Neuronal stem cell (in vitro differentiated cells): ENCODE measurements at regions not wholly inside any gene's neighbourhood (a gene's known extent, or its start where the extent isn't known, plus 50 kb on each side); places are given as distances from the start of the nearest gene placed in this dataset.

Source experiments
- DNase-seq: peaks from one replicate; pipeline ENCODE4 v3.0.0-alpha.2; 2013; ENCODE audit warnings: low spot score
- H2AFZ ChIP-seq: one replicate; pipeline ENCODE4 v1.6.1; 2013; ENCODE audit warnings: mild to moderate bottlenecking, low read length, inconsistent platforms
- H2AK5ac ChIP-seq: 2 replicates; pipeline ENCODE4 v1.6.1; 2013; ENCODE audit warnings: low read depth, mild to moderate bottlenecking, inconsistent platforms, low read length, moderate library complexity, mixed read lengths
- H2BK120ac ChIP-seq: 2 replicates; pipeline ENCODE4 v1.6.1; 2013; ENCODE audit warnings: low read depth, mild to moderate bottlenecking, inconsistent platforms, low read length, moderate library complexity, mixed read lengths
- H2BK12ac ChIP-seq: one replicate; pipeline ENCODE4 v1.6.1; 2013; ENCODE audit warnings: low read length, inconsistent platforms
- H2BK15ac ChIP-seq: 2 replicates; pipeline ENCODE4 v1.6.1; 2013; ENCODE audit warnings: mild to moderate bottlenecking, low read length, inconsistent platforms, mixed read lengths
- H2BK5ac ChIP-seq: one replicate; pipeline ENCODE4 v1.6.1; 2013; ENCODE audit warnings: inconsistent platforms, mild to moderate bottlenecking, low read length, moderate library complexity
- H3K14ac ChIP-seq: one replicate; pipeline ENCODE4 v1.6.1; 2013; ENCODE audit warnings: low read length, inconsistent platforms
- H3K18ac ChIP-seq: 2 replicates; pipeline ENCODE4 v1.6.1; 2013; ENCODE audit warnings: low read length, inconsistent platforms
- H3K23ac ChIP-seq: 2 replicates; pipeline ENCODE4 v1.6.1; 2013; ENCODE audit warnings: low read depth, mild to moderate bottlenecking, mixed read lengths, low read length, inconsistent platforms; ENCODE audit not compliant: poor library complexity
- H3K27ac ChIP-seq: replicated peaks from 3 replicates; pipeline ENCODE4 v1.5.1; 2013; ENCODE audit warnings: low read length, inconsistent platforms
- H3K27me3 ChIP-seq, 3 experiments: 2 replicates each; pipeline ENCODE4 v1.6.1; 2013; ENCODE audit warnings: low read length in 3 of 3, mild to moderate bottlenecking in 2 of 3, inconsistent platforms in 1 of 3, low read depth in 1 of 3, mixed read lengths in 1 of 3, moderate library complexity in 1 of 3; ENCODE audit not compliant: control insufficient read depth in 3 of 3, insufficient read depth in 3 of 3
- H3K36me3 ChIP-seq, 2 donors: replicated peaks in 1 of 2; 2 replicates each; pipeline ENCODE4 v1.6.1; 2013; ENCODE audit warnings: low read length in 2 of 2; ENCODE audit not compliant: control insufficient read depth in 2 of 2, insufficient read depth in 2 of 2
- H3K4ac ChIP-seq: 2 replicates; pipeline ENCODE4 v1.6.1; 2013; ENCODE audit warnings: inconsistent platforms, mild to moderate bottlenecking, low read length, moderate library complexity
- H3K4me1 ChIP-seq, 2 donors: 1 replicate in 1 of 2; 2 replicates in 1 of 2; pipeline ENCODE4 v1.6.1; 2013; ENCODE audit warnings: low read length in 2 of 2, low read depth in 1 of 2; ENCODE audit not compliant: control insufficient read depth in 2 of 2, insufficient read depth in 1 of 2
- H3K4me2 ChIP-seq: one replicate; pipeline ENCODE4 v1.6.1; 2013; ENCODE audit warnings: mild to moderate bottlenecking, low read length, inconsistent platforms; ENCODE audit not compliant: insufficient read depth, poor library complexity, severe bottlenecking
- H3K4me3 ChIP-seq, 2 donors: 2 replicates each; pipeline ENCODE4 v1.5.1; 2013; ENCODE audit warnings: low read length in 2 of 2, mild to moderate bottlenecking in 2 of 2, inconsistent platforms in 1 of 2, moderate library complexity in 1 of 2
- H3K79me1 ChIP-seq: one replicate; pipeline ENCODE4 v1.6.1; 2013; ENCODE audit warnings: low read depth, mild to moderate bottlenecking, inconsistent platforms, low read length, moderate library complexity
- H3K9ac ChIP-seq: one replicate; pipeline ENCODE4 v1.6.1; 2013; ENCODE audit warnings: mild to moderate bottlenecking, low read depth, low read length, inconsistent platforms; ENCODE audit not compliant: poor library complexity
- H3K9me3 ChIP-seq, 2 donors: replicated peaks in 1 of 2; 2 replicates each; pipeline versions ENCODE3 to v1.6.1; 2013; ENCODE audit warnings: low read length in 2 of 2, mild to moderate bottlenecking in 2 of 2, inconsistent platforms in 1 of 2, low read depth in 1 of 2, mixed read lengths in 1 of 2, moderate library complexity in 1 of 2; ENCODE audit not compliant: control insufficient read depth in 2 of 2, insufficient read depth in 1 of 2
- H4K8ac ChIP-seq: one replicate; pipeline ENCODE4 v1.6.1; 2013; ENCODE audit warnings: low read depth, mild to moderate bottlenecking, inconsistent platforms, low read length, moderate library complexity
- H4K91ac ChIP-seq: one replicate; pipeline ENCODE4 v1.6.1; 2013; ENCODE audit warnings: low read length, low read depth, mild to moderate bottlenecking, inconsistent platforms; ENCODE audit not compliant: poor library complexity
- WGBS, 2 donors: extraction: QIAGEN DNeasy Blood & Tissue Kit; methylation state at CpG; one replicate each; pipeline ENCODE4 v1.1.7; 2013; ENCODE audit warnings: missing lambda C conversion rate in 2 of 2, mixed read lengths in 1 of 2; ENCODE audit not compliant: insufficient read length in 2 of 2, insufficient replicate concordance in 1 of 2; ENCODE audit errors: extremely low coverage in 2 of 2; 5-methylcytosine and 5-hydroxymethylcytosine counted together

DNA sequence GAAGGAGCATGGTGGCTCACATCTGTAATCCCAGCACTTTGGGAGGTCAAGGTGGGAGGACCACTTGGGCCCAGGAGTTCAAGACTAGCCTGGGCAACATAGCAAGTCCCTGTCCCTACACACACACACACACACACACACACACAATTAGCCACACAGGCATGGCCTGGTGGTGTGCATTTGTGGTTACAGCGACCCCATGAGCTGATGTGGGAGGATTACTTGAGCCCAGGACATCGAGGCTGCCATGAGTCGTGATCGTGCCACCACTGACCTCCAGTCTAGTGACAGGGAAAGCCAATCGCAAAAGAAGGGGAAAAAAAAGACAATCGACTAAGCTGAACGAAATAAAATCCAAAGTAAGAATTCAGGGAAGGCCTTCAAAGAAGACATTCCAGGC lies 67.9 kb downstream of the TBX3 start:
- H3K9me3 ChIP-seq, result peaks cover 0 to 2% of the 10 kb centered on the region in 2 donors
- H2BK5ac ChIP-seq, result no peak overlapping the region
- no peak overlapping the region for H3K4me2 ChIP-seq
- H3K4ac ChIP-seq, result no peak overlapping the region
- no peaks in the 10 kb centered on the region for H3K79me1 ChIP-seq
- H3K27me3 ChIP-seq, result no peaks in the 10 kb centered on the region
- H3K23ac ChIP-seq, result no peak overlapping the region
- no peak overlapping the region for H3K14ac ChIP-seq
- DNase-seq, result no peak
- H3K9ac ChIP-seq, result no peak overlapping the region
- H2BK15ac ChIP-seq, result no peak overlapping the region
- no peak overlapping the region for H4K91ac ChIP-seq
- no peak overlapping the region for H3K27ac ChIP-seq
- no peak overlapping the region for H2AFZ ChIP-seq
- no peak overlapping the region for H2AK5ac ChIP-seq
- no peak overlapping the region for H4K8ac ChIP-seq
- peak overlapping the region; percentile 11 for H3K18ac ChIP-seq
- H3K4me1 ChIP-seq, result no peaks in the 10 kb centered on the region
- no peak overlapping the region for H2BK120ac ChIP-seq
- H3K36me3 ChIP-seq, result no peaks in the 10 kb centered on the region
- no CpG with 5 or more reads among the region's 7 CpGs for WGBS, 2 donors
- H2BK12ac ChIP-seq, result no peak overlapping the region
- H3K4me3 ChIP-seq, result no peak overlapping the region

DNA sequence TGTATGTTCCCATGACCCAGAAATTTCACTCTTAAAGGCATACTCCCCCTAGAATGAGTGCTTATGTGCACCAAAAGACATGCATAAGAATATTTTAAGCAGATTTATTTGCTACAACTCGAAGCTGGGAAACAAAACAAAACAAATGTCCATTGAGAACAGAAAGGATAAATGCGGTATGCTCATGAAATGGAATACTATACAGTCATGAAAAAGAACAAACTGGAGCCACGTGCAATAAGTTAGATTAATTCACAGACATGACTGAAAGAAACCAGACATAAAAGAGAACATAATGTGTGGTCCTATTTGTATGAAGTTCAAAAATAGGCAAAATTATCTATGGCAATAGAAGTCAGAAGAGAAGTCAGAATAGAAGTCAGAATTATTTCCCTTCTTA lies 69.9 kb downstream of the TBX3 start:
- WGBS, 2 donors, result no CpG with 5 or more reads among the region's 3 CpGs

DNA sequence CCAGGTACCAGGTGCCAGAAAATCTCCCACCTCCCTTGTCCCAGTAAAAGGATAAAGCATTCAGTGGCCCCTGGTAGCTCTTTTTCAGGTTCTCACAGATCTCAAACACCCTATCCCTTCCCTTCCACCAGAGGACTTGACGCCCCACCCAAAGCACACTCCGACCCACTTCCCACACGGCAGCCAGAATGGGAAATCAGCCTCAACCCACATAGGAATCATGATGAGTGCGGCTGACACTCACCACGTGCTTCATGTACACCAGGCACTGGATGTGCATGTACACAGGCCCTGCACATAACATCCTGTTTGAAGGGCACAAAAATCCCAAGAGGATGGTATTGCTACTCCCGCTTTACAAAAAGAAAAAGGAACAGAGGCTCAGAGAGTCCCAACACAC lies 71.9 kb downstream of the TBX3 start:
- Histone ChIP-seq H4K91ac (no peak overlapping the region), H3K14ac (no peak overlapping the region), H3K27ac (no peak overlapping the region), H3K18ac (no peak overlapping the region), H2BK12ac (no peak overlapping the region), H3K4me2 (no peak overlapping the region), H2AFZ (no peak overlapping the region), H3K4ac (no peak overlapping the region), H3K36me3 (no peaks in the 10 kb centered on the region), H3K4me1 (no peaks in the 10 kb centered on the region), H2BK5ac (no peak overlapping the region), H3K9ac (no peak overlapping the region), H3K9me3 (peaks cover 0 to 2% of the 10 kb centered on the region in 2 donors), H2BK15ac (no peak overlapping the region), H4K8ac (no peak overlapping the region), H3K79me1 (no peaks in the 10 kb centered on the region), H3K23ac (no peak overlapping the region), H3K27me3 (no peaks in the 10 kb centered on the region), H2AK5ac (no peak overlapping the region), H2BK120ac (no peak overlapping the region), H3K4me3 (no peak overlapping the region)
- DNase-seq, result no peak
- no CpG with 5 or more reads among the region's 6 CpGs for WGBS, 2 donors

More for the DNA sequence above, 69.9 kb downstream of the TBX3 start:
- Histone ChIP-seq H4K91ac (no peak overlapping the region), H2AFZ (no peak overlapping the region), H3K14ac (no peak overlapping the region), H2AK5ac (no peak overlapping the region), H4K8ac (no peak overlapping the region), H3K4me1 (no peaks in the 10 kb centered on the region), H3K4me2 (no peak overlapping the region), H3K18ac (no peak overlapping the region), H2BK15ac (no peak overlapping the region), H3K23ac (no peak overlapping the region), H3K4me3 (no peak overlapping the region), H3K4ac (no peak overlapping the region), H3K27ac (no peak overlapping the region), H3K9me3 (peaks cover 0 to 2% of the 10 kb centered on the region in 2 donors), H3K79me1 (no peaks in the 10 kb centered on the region), H2BK120ac (no peak overlapping the region), H3K9ac (no peak overlapping the region), H3K27me3 (no peaks in the 10 kb centered on the region), H2BK5ac (no peak overlapping the region), H2BK12ac (no peak overlapping the region), H3K36me3 (no peaks in the 10 kb centered on the region)
- DNase-seq, result no peak

DNA sequence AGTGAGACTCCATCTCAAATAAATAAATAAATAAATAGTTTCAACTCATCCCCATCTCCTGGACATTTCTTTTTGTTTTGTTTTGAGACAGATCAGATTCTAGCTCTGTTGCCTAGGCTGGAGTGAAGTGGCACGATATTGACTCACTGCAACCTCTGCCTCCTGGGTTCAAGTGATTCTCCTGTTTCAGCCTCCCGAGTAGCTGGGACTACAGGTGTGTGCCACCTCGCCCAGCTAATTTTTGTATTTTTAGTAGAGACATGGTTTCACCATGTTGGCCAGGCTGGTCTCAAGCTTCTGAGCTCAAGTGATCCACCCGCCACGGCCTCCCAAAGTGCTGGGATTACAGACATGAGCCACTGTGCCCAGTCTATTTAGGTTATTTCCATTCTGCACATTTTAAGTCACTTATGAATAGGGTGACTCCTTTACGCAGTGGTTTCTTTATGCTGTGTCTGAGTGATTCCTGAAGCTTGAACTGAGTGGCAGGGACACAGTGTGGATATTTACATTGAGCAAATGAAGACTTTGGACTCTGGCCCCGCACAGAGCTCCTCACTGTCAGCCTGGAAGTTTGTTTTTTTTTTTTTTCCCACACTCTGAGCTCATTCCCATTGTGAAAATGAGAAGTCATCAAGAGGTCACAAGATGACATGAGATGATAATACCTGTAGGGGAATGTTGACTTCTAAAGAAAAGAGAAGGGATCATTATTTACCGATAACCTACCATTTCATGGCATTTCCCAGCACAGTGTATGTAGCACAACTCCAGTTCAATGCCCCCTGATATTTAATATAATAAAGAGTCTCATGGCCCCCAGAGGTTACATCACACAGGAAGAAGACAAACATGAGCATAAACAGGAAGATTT lies 72.6 kb downstream of the TBX3 start:
- Histone ChIP-seq H3K23ac (no peak overlapping the region), H3K9me3 (peaks cover 0 to 2% of the 10 kb centered on the region in 2 donors), H2AFZ (no peak overlapping the region), H3K4me1 (no peaks in the 10 kb centered on the region), H4K91ac (no peak overlapping the region), H3K9ac (no peak overlapping the region), H3K14ac (no peak overlapping the region), H3K36me3 (no peaks in the 10 kb centered on the region), H3K79me1 (no peaks in the 10 kb centered on the region), H2BK12ac (no peak overlapping the region), H3K18ac (no peak overlapping the region), H2BK15ac (no peak overlapping the region), H2AK5ac (no peak overlapping the region), H3K27me3 (no peaks in the 10 kb centered on the region), H3K4me2 (no peak overlapping the region), H3K4me3 (no peak overlapping the region), H2BK120ac (no peak overlapping the region), H2BK5ac (no peak overlapping the region), H4K8ac (no peak overlapping the region), H3K4ac (no peak overlapping the region), H3K27ac (no peak overlapping the region)
- DNase-seq, result no peak
- no CpG with 5 or more reads among the region's 8 CpGs for WGBS, 2 donors
